ENCODE measurements at regions not wholly inside any gene's neighbourhood (a gene's known extent, or its start where the extent isn't known, plus 50 kb on each side); places are given as distances from the start of the nearest gene placed in this dataset.
"Not testable (repeated sequence)": the region's sequence is repeated elsewhere in the genome, so short reads cannot be mapped to it uniquely, and the experiment has no call there.

GRCh38 chr4:132593717-132594400 lies 555.2 kb upstream of the PCDH10 start:
- DNase-seq (ENCODE audit: low spot score): no peak
- intact Hi-C loops (cut with DNase I): no loop called here

- intact Hi-C loops (cut with DNase I): no loop called here
- DNase-seq (ENCODE audit: low spot score): no peak
Measured at GRCh38 chr4:132596186-132596585, 552.9 kb upstream of the PCDH10 start.

- intact Hi-C loops (cut with DNase I): no loop called here
- no peak for DNase-seq (ENCODE audit: low spot score)
Measured at GRCh38 chr4:132605551-132605950, 543.5 kb upstream of the PCDH10 start.

- DNase-seq (ENCODE audit: low spot score): no peak
- intact Hi-C loops (cut with DNase I): no loop called here
Measured at GRCh38 chr4:132614682-132615081, 534.4 kb upstream of the PCDH10 start.

GRCh38 chr4:132619968-132620367 lies 529.1 kb upstream of the PCDH10 start:
- DNase-seq (ENCODE audit: low spot score): no peak
- intact Hi-C loops (cut with DNase I): no loop called here

GRCh38 chr4:132642016-132642817 lies 506.9 kb upstream of the PCDH10 start:
- no peak for DNase-seq (ENCODE audit: low spot score)
- intact Hi-C loops (cut with DNase I): no loop called here

- intact Hi-C loops (cut with DNase I): loop anchor here (2.0 kb wide), 1 partner anchor 71 kb away; no protein-coding TSS in a partner anchor
- no peak for DNase-seq (ENCODE audit: low spot score)
Measured at GRCh38 chr4:132646186-132646585, 502.9 kb upstream of the PCDH10 start.

- DNase-seq (ENCODE audit: low spot score): no peak
- intact Hi-C loops (cut with DNase I): no loop called here
Measured at GRCh38 chr4:132651196-132651595, 497.9 kb upstream of the PCDH10 start.

GRCh38 chr4:132660181-132660580 lies 488.9 kb upstream of the PCDH10 start:
- no peak for DNase-seq (ENCODE audit: low spot score)
- intact Hi-C loops (cut with DNase I): no loop called here

GRCh38 chr4:132662456-132662855 lies 486.6 kb upstream of the PCDH10 start:
- intact Hi-C loops (cut with DNase I): no loop called here
- no peak for DNase-seq (ENCODE audit: low spot score)

- DNase-seq (ENCODE audit: low spot score): no peak
- intact Hi-C loops (cut with DNase I): no loop called here
Measured at GRCh38 chr4:132669786-132670185, 479.3 kb upstream of the PCDH10 start.

- intact Hi-C loops (cut with DNase I): no loop called here
Measured at GRCh38 chr4:132670557-132670956, 478.5 kb upstream of the PCDH10 start.

GRCh38 chr4:132683957-132684356 lies 465.1 kb upstream of the PCDH10 start:
- DNase-seq (ENCODE audit: low spot score): no peak
- intact Hi-C loops (cut with DNase I): no loop called here

More at GRCh38 chr4:132670557-132670956, 478.5 kb upstream of the PCDH10 start:
- no peak for DNase-seq (ENCODE audit: low spot score)

GRCh38 chr4:132691026-132691425 lies 458.1 kb upstream of the PCDH10 start:
- intact Hi-C loops (cut with DNase I): no loop called here
- no peak for DNase-seq (ENCODE audit: low spot score)

- DNase-seq (ENCODE audit: low spot score): no peak
- intact Hi-C loops (cut with DNase I): no loop called here
Measured at GRCh38 chr4:132691668-132692067, 457.4 kb upstream of the PCDH10 start.

GRCh38 chr4:132694775-132695174 lies 454.3 kb upstream of the PCDH10 start:
- intact Hi-C loops (cut with DNase I): no loop called here

GRCh38 chr4:132697505-132697904 lies 451.6 kb upstream of the PCDH10 start:
- DNase-seq (ENCODE audit: low spot score); intact Hi-C loops (cut with DNase I): not testable (repeated sequence)

More at GRCh38 chr4:132694775-132695174, 454.3 kb upstream of the PCDH10 start:
- DNase-seq (ENCODE audit: low spot score): no peak

- no peak for DNase-seq (ENCODE audit: low spot score)
- intact Hi-C loops (cut with DNase I): no loop called here
Measured at GRCh38 chr4:132707955-132708354, 441.1 kb upstream of the PCDH10 start.

- DNase-seq (ENCODE audit: low spot score): no peak
- intact Hi-C loops (cut with DNase I): no loop called here
Measured at GRCh38 chr4:132709056-132709455, 440.0 kb upstream of the PCDH10 start.

- no peak for DNase-seq (ENCODE audit: low spot score)
- intact Hi-C loops (cut with DNase I): no loop called here
Measured at GRCh38 chr4:132710971-132711370, 438.1 kb upstream of the PCDH10 start.

GRCh38 chr4:132737344-132737743 lies 411.8 kb upstream of the PCDH10 start:
- DNase-seq (ENCODE audit: low spot score): no peak
- intact Hi-C loops (cut with DNase I): no loop called here

All from cardiac septum (tissue), 1 donor.